T47D (cell line): ENCODE measurements at regions not wholly inside any gene's neighbourhood (a gene's known extent, or its start where the extent isn't known, plus 50 kb on each side); places are given as distances from the start of the nearest gene placed in this dataset.

Experiments
- DNase-seq, 2 experiments: peaks; one replicate each; pipeline versions ENCODE4 v3.0.0 to v3.0.0-alpha.2; 2011 to 2012; ENCODE audit warnings: low read depth in 1 of 2, low spot score in 1 of 2
- JUND ChIP-seq: IDR thresholded peaks from 2 replicates; pipeline ENCODE4 v1.6.1; 2012; ENCODE audit warnings: low read depth
- in situ Hi-C: cut with HindIII; loops from 2 replicates; pipeline ENCODE4 v1.10.0; 2016; ENCODE audit warnings: low sequenced_read_pairs, low pct_unique_long_range_greater_than_20kb

DNA sequence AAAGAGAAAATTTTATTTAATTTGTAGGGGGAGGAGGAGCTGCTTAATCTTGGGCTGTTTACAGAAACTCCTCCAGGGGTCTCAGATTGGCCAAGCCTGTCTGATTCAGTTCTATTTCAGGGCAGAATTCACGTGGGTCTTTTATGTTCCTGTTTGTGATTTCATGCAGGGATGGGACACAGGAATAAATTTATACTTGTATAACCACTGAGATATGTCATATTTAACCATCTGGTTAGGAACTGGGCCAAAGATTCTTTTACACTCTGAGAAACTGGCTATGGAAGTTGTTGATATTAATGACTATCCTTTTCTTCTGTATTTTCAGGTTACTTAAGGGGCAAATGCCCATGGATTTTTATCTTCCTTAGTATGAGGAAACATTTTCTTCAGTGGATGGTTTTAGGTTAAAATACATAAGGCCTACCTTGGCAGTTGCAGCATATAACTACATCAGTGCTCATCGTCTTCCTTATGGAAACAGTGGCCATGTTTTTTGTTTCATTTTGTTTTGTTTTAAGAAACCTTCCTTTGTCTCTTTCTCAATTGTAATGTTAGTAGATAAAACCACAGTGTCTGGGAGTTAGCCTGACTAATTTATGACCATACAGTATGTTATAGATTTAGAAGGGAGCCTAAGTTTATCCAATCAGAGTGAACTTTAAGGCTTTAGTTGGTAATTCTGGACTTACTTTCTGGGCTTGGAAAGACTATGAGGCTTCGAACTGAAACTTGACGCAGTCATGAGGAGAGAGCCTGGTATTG lies 132.4 kb upstream of the ANO3 start:
- DNase-seq = no peak
- in situ Hi-C loops = no loop called here
- no peak for TF ChIP-seq JUND

DNA sequence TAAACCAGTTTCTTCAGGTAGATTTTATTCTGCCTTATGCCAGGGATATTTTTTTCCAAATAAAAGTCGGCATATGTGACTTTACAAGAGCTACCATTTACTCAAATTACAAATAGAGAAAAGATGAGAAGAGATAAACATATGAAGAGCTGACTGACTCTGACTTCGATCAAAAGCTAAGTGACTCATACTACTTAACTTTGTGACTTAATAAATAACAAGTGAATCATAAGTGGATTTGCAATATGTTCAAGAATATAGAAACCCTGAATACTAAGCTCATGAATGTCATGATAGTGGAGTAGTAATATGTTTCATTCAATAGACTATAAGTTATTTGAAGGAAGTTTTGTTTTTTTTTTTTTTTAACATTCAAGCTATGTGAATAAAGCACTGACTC lies 130.5 kb upstream of the ANO3 start:
- DNase-seq = no peak
- TF ChIP-seq JUND = no peak
- in situ Hi-C loops = no loop called here

GRCh38 chr11:26202754-26203153 lies 129.2 kb upstream of the ANO3 start:
- in situ Hi-C loops = no loop called here
- no peak for TF ChIP-seq JUND
- DNase-seq = no peak

DNA sequence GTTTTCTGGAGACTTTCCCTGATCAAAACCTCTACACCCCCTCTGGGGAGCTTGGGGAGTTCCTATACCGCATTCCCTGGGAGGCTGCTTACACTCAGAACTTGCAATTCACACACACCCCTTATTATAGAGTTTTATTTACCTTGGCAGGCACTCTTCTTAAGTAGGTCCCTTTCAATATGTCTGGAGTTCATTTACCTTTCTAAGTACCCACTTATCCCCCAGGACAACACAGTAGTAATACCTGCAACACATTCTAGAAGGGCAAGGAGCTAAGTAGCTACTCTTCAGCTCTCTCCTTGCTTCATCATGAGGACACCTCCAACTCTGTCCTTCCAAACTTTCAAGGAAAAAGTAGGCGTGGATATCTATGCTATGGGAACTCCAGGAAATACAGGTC lies 127.8 kb upstream of the ANO3 start:
- no peak for DNase-seq
- in situ Hi-C loops = no loop called here
- TF ChIP-seq JUND = no peak

DNA sequence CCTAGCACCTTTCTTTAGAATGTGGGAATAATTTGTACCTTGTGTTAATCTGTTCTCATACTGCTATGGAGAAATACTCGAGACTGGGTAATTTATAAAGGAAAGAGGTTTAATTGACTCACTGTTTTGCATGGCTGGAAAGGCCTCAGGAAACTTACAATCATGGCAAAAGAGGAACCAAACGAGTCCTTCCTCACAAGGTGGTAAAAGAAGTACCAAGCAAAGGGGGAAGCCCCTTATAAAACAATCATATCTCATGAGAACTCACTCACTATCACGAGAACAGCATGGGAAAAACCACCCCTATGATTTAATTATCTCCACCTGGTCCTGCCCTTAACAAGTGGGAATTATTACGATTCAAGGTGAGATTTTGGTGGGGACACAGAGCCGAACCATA lies 127.1 kb upstream of the ANO3 start:
- in situ Hi-C loops = no loop called here

DNA sequence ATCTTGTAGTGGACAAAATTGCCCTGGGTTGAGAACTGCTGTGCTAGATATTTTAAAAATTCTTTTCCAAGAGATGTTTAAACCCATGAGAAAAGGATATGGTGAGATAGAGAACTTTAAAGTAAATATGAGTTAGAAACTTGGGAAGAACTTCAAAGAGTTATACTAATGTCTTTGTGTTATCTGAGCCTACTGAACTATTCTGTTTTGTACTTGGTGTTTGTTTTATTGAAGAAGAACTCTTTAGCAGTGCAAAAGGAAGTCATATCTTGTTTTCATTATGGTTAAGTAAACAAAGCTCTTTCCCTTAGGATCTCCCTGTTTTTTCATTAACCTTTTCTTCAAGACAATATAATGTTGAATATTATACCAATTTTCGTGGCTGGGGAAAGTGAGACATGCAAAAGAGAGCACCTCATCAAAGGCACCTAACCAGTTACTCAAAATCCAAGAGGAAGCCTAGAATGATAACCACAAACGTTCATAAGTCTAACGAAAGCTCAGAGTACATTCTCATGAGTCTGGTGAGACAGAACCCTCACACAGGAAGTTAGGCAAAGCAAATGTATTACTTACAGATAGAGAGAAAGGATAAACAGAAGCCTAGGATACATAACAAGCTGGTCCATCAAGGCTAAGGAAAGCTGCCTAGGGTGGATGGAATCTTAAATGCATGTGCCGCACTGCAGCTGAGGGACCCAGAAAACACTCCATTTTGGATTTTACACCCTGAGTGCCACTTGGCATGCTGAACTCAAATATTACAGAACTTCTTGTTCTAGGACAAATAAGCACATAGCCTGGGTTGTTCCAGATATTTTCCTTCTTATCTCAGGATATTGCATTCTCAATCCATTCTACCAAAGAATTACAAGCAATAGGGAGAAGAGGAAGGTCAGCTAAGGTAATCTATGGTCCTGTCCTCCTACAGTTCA lies 112.5 kb upstream of the ANO3 start:
- no peak for DNase-seq
- no peak for TF ChIP-seq JUND
- in situ Hi-C loops = no loop called here

More for the DNA sequence above, 127.1 kb upstream of the ANO3 start:
- no peak for DNase-seq
- no peak for TF ChIP-seq JUND

DNA sequence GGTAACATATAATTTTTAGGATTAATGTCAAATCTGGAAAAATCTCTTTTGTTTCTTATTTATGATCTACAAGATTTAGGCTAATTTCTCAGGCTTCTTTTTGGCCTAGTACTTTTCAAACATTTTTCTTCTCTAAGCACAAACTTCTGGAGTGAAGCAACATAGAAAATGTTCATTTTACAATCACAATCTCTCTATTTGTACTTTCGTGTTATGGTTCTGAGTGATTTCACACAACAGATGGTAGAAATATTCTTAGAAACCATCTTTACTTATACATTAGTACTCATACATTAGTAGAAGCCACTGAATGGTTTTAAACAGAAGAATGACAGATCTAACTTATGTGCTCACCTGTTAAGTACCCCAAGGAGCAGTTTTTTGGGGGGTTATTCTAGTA lies 106.3 kb upstream of the ANO3 start:
- DNase-seq = no peak
- in situ Hi-C loops = no loop called here
- TF ChIP-seq JUND = no peak

- in situ Hi-C loops = no loop called here
- DNase-seq = peak; percentile 38 to 72
- no peak for TF ChIP-seq JUND
These were observed 104.6 kb upstream of the ANO3 start for GRCh38 chr11:26227301-26227746.

- no peak for TF ChIP-seq JUND
- no peak for DNase-seq
- in situ Hi-C loops = no loop called here
These were observed 103.9 kb upstream of the ANO3 start for GRCh38 chr11:26227883-26228502.

GRCh38 chr11:26228778-26229177 lies 103.2 kb upstream of the ANO3 start:
- in situ Hi-C loops = no loop called here
- no peak for TF ChIP-seq JUND
- no peak for DNase-seq

GRCh38 chr11:26229257-26229656 lies 102.7 kb upstream of the ANO3 start:
- in situ Hi-C loops = no loop called here
- no peak for DNase-seq
- TF ChIP-seq JUND = no peak

GRCh38 chr11:26229981-26230380 lies 101.9 kb upstream of the ANO3 start:
- no peak for DNase-seq
- in situ Hi-C loops = no loop called here
- no peak for TF ChIP-seq JUND

GRCh38 chr11:26231252-26231661 lies 100.7 kb upstream of the ANO3 start:
- DNase-seq = no peak
- in situ Hi-C loops = no loop called here
- no peak for TF ChIP-seq JUND
